ENCODE measurements at regions not wholly inside any gene's neighbourhood (a gene's known extent, or its start where the extent isn't known, plus 50 kb on each side); places are given as distances from the start of the nearest gene placed in this dataset.

DNA sequence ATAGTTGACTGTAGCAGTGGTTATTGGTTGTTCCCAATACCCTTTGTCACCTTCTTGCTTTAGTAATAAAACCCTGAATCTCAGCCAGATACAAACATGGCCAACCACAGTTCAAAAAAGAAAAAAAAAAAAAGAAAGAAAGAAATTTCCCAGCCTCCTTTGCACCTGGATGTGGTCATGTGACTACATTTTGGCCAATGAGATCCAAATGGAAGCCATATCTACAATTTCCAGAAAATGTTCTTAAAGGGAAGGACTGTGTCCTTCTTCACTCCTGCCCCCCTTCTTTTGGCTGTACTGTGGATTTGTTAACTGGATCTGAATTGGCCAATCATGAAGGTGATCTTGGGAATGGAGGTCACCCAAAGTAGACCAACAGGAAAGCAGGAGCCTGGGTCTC lies 141.9 kb downstream of the SOX9 start:
- no peak for DNase-seq

DNA sequence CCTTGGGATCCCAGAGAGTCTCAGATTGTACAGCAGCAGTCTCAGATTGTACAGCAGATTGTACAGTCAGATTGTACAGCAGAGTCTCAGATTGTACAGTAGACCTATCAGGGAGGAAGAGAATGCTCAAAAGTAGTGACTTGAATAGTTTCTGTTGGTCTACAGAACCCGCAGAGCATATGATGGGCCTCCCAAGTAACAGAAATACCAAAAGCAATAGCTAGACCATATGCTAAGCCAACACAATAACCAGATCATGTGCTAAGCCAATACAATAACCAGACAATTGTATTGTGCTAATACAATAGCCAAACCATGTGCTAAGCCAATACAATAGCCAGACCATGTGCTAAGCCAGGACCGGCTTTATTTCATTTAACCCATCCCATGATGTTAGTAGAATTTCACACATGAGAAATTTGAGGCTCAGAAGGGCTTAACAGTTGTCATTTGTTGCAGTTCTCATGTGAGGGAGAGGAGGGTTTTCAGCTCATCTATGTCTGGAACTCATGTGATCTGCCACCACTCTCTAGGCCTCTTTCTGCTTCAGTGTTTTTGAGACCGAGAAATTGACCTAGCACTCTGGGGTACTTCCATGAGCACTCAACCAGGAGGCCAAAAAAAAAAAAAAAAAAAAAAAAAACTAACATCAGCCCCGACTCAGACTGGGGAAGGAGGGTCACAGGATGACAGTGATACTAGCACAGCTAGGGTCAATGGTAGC lies 144.0 kb downstream of the SOX9 start:
- DNase-seq: no peak

DNA sequence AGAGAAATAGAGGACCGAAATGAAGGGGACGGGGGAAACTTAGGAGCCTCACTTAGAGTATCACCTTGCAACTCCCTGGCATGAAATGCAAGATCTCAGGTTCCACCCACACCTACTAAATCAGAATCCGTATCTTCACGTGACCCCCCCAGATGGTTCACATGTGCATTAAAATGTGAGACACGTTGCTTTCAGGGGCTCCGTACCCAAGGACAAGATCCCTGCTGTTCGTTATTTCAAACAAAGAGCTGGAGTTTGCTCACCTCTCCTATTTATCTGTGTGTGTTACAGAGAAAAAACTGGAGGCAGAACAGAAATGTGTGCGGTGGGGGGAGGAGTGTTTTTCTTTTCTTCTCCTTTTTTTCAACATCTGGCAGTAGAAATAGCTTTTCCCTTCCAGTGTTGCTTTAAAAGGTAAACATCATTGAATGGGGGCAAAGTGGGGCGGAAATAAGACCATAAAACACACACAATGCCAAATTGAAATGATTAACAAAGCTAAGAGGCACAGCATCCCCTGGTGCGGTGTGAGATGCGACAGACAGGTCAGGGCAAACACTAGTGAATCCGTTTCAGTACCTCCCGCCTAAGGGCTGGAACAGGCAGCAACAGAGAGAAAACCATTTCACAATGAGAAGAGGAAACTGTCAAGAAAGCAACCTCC lies 145.4 kb downstream of the SOX9 start:
- DNase-seq: no peak

DNA sequence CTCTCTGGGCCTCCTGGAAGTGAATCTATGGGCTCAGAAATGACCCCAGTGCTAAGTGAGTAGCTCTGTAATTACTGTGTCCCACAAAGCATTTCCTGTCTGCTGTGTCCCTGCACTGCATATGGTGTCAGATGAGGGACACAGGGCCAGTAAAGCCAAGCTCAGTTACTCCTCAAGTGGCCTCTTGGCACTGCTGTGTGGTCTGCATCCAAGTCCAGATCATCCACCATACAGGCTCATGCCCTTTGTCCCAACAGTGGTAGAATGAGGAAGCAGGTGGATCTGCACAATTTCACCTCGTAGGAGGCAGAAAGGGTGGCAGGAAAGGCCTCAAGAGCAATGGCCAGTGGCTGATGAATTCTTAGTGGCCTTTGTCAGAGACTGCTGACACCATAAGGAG lies 146.8 kb downstream of the SOX9 start:
- DNase-seq: no peak

DNA sequence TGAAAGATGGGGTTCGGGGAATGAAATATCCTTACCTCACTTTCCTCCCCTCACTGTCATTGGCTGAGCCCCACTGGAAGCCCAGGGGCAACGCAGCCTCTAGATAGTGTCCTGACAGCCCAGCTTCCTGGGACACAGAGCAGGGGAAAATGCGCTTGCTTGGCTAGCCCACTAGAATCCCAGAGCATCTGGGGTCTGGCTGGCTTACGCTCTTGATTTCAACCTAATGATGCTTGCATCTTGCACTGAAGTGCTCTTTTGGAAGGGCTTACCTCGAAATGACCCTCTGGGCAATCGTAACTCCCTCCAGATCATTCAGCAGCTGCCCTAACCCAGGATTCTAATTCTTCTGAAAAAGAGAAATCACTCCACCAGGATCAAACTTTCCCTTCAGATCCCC lies 147.6 kb downstream of the SOX9 start:
- no peak for DNase-seq

DNA sequence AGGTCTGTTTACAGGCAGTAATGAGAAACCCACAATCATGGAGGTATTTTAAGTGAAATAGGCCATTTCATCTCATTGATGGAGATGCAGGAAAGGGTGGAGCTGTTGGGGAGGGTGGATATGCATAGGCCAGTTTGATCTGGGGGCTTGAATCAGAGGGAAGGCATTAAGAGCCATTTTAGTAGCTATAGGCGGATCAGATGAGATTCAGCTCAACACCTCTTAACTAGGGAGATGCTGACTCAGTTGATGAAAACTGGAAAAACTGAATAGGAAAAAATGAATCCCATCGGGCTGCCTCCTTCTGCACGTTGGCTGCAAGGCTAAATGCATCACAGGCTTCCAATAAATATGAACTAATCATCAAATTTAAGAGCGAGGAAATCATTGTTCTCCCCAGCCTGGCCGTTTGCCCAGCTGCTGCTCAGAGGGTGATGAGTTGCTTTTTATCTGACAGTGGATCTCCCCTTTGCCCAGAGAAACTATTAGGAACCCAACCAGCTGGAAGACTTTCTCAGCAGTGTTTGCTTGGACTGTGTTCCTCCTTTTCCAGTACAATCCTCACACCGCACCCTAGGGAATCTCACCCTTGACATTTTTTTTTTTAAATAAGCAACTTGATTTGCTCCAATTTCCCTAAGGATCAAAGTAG lies 149.6 kb downstream of the SOX9 start:
- DNase-seq: no peak

DNA sequence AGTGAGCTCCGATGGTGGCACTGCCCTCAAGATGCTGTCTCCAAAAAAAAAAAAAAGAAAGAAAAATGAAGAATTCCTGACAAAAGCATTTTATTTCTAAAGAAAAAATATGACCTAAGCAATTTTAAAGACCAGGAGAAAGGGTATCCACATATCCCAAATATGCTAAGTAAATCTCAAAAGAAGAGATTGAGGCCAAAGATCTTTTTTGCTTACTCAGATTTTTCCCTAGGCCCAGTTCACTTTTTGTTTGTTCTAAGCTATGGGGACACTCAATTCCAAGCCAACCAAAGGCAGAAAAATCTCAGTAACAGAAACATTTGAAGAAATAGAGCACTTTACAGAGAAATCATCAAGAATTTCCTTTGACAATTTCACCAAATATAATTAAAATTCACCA lies 150.8 kb downstream of the SOX9 start:
- no peak for DNase-seq

DNA sequence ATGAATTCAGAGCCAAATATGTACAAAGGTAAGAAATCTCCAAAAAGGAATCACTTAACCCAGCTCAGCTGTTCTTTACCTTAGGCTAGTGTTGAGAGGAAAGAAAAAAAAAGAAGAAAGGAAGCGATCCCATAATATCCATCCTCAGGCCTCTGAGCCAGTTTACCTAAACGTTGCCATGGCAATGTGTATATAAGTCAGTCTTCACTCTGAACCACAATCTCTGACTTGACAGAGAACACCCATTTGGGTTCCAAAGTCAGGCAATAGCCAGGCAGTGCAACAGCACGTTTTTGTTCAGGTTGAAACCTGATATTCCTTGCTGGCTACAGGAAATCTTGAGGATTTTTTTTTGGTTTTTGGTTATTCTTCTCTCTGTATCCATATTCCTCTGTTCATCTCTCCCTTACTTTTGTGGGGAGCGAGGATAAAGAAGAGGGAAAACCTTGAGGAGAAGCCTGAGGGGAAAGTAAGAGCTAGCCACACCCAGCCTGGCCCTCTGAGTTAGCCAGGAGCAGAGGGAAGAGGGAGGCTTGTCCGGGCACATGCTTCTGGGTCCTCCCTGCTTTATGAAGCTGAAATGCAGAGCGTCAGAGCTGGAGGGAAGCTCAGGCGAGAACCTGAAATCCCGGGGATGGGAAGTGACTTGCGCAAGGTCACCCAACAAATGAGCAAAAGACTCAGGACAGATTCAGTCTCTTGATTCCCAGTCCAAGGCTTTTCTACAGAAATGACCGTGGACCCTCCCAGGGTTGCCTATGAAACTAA lies 152.7 kb downstream of the SOX9 start:
- no peak for DNase-seq

DNA sequence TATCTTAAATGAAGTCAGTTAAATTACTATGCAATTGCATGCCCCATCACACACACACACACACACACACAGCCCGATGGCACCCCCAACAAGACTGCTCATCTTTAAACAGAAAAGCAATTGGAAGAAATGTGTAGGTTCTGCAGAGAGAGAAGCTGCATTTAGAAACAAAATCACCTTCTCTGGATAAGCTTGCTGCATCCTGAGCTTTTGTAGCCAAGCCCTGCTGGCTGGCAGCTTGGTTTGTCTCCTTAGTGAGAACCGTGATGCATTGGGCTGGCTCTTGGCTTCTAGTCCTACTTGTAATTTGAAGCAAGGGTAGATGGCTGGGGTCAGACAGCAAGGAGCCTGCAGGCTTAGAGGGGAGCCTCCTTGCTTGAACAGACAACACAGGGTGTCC lies 153.8 kb downstream of the SOX9 start:
- DNase-seq: no peak

DNA sequence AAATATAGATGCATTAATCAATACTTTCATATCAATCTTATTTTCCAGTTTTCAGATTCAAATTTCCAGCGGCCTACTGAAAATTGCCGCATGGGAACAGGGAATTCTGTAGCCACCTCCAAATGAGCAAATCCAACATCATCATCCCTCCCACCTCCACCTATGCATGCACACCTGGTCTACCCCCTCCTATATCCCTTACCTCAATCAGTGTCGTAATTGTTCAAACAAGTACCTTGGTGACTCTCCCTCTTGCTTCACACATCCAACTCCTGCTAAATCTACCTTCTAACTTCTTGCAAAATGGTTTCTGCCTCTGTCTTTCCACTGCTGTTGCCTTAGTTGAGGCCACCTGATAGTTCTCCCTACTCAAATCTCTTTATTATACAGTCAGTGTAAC lies 160.1 kb downstream of the SOX9 start:
- DNase-seq: no peak

DNA sequence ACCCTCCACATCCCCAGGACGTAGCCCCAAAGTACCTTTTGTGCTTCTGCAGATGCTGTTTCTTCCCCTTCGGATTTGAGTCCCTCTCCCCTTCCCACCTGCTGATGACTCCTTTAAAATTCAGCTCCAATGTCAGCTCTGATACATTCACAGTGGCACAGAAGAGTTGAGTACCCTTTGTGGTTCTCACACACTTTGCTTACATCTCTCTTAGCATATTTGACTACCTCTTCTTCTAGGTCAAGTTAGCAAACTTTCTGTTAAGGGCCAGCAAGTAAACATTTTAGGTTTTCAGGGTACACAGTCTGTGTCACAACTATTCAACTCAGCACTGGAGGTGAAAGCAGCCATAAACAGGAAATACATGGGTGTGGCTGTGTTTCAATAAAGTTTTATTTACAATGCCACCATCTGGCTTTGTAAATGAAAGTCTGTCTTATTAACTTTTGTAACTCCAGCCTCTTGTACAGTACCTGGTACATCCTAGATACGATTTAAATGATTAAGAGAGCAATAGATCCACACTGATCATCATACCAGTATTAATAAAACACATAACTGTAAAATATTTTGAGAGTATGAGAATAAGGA lies 161.7 kb downstream of the SOX9 start:
- no peak for DNase-seq

DNA sequence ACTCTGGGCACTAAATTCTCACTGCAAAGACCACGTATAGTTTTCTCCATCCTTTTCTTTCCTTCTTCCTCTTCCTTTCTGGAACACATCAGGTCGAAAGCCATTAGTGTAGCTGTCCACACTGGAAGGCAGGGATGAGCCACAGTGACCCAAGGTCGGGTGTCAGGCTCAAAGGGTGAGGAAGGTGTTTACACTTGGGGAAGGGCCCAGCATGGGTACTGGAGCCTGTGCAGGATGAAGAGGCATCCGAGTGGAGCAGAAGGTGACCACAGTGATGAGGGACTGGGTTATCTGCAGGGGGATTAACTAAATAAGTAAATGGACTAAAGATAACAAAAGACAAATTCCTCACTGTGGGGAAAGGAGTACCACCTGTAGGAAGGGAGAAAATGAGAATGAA lies 164.0 kb downstream of the SOX9 start:
- no peak for DNase-seq

DNA sequence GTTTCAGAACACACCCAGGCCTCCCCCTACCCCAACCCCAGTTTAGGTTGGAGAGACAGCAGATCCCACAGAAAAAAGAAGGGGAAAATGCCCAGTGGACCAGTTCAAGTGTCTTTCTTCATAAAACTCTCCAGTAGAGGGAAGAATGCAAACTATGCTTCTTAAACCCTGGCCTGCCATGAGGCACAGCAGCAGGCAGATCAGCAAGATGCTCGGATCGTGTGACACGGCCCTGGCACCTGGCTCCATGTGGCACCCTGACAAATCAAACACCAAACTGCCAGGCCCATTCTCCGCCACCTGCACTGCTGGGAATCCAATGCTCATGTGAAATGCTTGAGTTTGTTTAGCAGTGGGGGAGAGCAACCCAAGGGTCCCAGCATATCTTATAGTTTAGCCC lies 166.8 kb downstream of the SOX9 start:
- DNase-seq: no peak

DNA sequence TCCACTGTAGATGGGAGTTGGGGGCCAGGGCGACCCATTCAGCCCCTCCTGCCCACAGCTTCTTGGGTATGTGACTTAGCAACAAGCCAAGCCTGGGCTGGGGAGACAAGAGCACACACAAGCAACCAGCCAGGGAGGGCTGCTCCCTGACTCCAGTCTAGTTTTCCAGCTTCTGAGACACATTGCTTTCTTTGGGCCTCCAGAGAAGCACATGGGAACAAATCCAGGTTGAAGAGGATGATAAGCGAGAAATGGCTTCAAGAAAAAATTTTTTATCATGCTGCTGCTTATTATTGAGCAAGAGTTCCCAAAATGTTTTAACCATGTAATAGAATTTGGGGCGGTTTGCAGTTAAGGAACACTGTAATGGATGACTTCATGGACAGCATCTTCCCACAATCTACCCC lies 173.7 kb downstream of the SOX9 start:
- DNase-seq: no peak

DNA sequence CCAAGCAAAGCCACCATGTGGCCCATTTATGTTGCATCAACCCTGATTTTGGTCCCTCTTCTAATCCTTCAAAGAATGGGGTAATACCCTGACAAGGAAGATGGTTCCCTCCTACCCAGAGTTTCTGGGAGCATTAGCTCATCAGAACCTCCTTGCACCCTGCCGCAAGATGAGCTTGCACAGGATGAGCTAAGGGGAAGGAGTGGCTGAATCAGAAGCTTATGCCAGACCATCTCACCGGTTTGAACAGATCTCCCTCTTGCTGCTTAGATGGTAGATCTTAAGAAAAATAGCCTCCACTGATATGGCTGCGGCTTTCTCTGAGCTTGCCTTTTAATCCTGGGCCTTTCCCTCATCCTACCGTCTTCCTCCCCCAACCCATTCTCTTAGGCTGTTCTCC lies 175.1 kb downstream of the SOX9 start:
- no peak for DNase-seq

DNA sequence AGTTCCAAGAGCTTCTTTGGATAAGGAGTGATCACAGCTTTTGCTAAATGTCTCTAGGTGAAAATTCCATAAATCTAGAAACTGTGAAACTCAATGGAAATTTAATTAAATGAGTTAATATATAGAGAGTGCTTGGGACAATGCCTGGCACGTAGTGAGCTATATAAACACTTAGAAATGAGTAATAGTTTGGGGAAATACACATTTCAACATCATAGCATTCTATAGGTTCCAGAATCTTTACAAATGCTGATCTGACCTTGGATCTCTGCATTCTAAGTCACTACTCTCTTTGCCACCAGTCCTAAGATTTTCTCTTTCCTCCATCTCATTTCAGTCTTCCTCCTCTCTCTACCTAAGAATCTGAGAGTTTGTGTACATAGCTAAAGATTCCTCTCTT lies 175.6 kb downstream of the SOX9 start:
- DNase-seq: no peak

DNA sequence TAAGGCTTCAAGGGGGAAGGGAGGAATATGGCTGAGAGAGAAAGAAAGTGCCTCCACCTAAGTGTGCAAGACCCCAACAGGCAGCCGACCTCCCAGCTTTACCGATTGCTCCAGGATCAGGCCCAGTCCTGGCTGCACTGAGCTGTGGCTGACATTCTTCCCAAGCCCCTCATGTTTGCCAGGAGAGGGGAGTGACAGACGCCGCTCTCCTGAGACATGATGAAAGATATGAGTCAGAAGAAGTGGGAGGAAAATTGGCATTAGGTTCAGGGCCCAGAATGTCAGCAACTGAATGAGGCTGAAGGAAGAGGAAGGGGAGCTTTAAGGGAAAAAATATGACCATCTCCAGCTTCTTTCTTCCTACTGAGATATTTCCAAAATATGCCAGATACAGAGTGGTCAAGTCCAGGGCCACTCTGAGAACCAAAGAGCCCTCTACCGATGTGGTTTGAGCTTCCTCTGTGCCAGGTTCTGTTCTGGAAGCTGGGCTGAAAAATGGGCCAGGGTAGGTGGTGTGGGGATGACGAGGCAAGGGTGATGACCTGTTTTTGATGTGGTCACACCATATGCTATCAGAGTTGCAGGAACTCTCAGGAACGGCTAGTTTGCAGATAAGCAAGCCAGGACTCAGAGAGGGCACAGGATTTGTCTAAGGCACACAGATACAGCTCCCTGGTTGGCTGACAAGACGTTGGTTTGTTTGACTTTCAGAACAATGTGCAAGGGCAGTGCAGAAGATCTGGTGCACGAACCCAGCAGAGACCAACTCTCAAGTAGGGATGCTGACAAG lies 176.7 kb downstream of the SOX9 start:
- DNase-seq: no peak

DNA sequence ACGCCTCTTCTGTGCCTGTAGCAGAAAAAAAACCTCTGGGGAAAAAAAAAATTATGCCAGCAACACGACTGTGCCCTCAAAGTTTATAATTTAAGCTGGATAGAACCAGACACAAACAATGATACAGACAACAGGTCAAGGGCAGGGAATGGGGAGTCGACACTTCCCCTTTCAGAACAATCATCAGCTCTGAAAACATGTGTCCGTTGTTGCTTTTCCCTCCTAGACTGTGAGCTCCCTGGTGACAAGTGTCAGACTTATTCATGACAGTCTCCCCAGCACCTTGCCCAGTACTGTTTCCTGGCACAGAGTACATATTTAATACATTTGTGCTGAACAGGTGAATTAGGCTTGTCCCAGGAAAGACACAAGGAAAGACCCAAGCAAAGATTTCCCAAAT lies 178.3 kb downstream of the SOX9 start:
- DNase-seq: no peak

DNA sequence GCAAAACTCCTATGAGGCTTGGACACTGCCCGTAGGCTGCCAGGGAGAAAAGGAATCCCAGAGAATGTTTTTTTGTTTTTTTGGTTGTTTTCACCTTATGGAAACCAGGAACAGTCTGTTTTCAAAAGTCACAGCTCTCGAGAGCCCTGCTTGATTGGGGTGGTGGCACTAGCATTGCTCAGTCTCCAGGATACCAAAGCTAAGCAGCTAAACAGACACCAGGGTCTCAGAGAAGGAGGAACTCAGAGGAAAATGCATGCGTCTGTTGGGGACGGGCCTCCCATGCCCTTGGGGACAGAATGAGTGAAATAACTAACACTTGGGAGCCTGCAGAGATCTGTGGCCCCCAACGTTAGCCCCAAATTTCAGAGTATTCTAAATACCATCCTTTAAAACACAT lies 178.8 kb downstream of the SOX9 start:
- DNase-seq: no peak

DNA sequence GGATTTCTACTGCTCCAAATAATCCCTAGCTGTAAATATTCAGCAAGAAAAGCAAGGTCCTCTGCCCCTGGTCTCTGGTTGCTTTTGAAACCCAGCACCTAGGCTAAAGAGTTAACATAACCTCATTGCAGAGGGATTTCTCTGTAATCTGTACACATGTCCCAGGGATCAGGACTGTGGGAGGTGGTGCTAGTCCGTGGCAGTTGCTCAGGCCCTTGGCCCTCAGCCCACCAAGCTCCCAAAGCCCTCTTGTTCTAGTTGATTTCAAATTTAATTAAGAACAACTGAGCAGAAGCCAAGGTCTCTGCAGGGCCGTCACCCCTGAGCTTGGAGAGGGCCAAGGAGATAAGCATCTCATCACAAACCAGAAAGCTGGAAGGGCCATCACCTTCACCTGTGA lies 181.1 kb downstream of the SOX9 start:
- no peak for DNase-seq

DNA sequence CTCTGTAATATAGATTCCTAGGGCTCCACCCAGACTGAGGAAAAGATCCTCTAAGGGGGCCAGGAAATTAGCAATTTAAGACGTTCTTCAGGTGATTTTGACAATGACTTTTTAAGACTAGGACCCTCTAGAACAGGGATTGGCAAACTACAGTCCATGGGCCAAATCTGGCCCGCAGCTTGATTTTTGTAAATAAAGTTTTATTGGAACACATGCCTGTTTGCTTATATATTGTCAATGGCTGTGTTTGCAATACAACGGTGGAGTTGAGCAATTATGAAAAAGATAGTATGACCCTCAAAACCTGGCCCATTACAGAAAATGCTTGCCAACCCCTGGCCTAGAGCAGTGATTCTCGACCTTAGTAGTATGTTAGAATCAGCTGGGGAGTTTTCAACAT lies 181.9 kb downstream of the SOX9 start:
- DNase-seq: no peak
